ENCODE measurements at regions not wholly inside any gene's neighbourhood (a gene's known extent, or its start where the extent isn't known, plus 50 kb on each side); places are given as distances from the start of the nearest gene placed in this dataset.

DNA sequence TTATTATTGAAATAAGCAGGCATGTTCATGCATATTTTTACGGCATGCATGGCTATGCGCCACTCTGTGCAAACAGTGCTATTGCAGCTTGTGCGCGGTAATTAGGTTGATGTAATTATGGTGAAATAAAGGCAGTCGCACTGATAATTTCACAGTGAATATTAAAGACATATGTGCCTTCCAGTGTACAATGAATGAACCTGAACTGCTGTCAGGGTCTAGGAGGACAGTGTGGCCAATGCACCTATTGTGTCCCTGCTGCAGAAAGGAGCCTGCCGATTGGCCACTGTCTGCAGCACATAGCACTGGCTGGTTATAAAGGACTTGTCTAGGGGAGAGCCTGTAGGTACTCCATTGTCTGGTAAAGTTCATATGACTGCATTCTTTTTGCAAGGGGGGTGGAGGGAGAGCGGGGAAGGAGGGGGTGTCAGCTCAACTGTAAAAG, 340.4 kb downstream of the USP25 start:
- Mint-ChIP-seq H3K27me3 (no peaks in the 10 kb centered on the region), H3K27ac (no peak overlapping the region), H3K4me1 (ENCODE audit: low read depth in 2 of 2) (no peaks in the 10 kb centered on the region), H3K36me3 (ENCODE audit: insufficient read depth) (no peaks in the 10 kb centered on the region), H3K9me3 (no peaks in the 10 kb centered on the region), H3K4me3 (no peak overlapping the region)
- ATAC-seq (replicated peaks) (no peak), DNase-seq (no peak)

DNA sequence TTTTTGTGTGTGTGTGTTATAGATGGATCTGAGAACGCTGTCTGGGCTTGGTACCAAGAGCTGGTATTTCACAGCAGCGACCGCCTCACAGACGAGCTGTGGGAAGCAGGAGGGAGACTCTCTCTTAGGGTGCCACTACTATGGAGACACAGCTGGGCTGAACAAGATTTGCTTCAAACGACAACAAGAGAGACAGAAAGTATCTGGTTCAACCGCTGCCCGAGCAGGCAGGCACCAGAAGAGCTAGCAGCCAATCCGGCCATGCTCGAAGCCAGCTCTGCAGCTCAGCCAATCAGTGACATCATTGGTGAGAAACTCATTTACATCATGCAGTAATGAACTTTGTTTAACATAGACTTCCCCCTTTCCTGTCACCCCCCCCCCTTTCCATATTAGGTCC, 341.3 kb downstream of the USP25 start:
- DNase-seq = no peak
- no peaks in the 10 kb centered on the region for H3K27me3 Mint-ChIP-seq
- H3K4me1 Mint-ChIP-seq (ENCODE audit: low read depth in 2 of 2) = no peaks in the 10 kb centered on the region
- H3K9me3 Mint-ChIP-seq = no peaks in the 10 kb centered on the region
- no peak for ATAC-seq (replicated peaks)
- no peaks in the 10 kb centered on the region for H3K36me3 Mint-ChIP-seq (ENCODE audit: insufficient read depth)
- no peak overlapping the region for H3K27ac Mint-ChIP-seq
- no peak overlapping the region for H3K4me3 Mint-ChIP-seq

DNA sequence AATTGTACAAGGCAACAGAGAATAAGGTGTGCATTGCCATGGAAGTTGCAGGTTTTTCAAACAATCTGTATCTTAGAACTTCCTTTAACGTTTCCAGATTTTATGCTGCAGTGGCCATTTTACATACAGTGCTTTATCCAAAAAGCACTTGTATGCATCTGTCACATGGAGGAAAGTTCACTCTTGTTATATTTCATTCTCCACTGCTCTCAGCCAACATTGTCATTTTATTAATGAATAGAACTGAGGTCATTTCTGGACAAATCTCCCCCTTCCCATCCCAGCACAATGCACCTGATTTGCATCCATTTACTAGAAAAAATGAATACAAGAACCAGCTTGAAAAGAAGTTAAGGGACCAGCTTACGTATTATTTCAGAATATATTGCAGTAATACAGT, 342.0 kb downstream of the USP25 start:
- Mint-ChIP-seq H3K27ac (no peak overlapping the region), H3K4me3 (no peak overlapping the region), H3K4me1 (ENCODE audit: low read depth in 2 of 2) (no peaks in the 10 kb centered on the region), H3K36me3 (ENCODE audit: insufficient read depth) (no peaks in the 10 kb centered on the region), H3K9me3 (no peaks in the 10 kb centered on the region), H3K27me3 (no peaks in the 10 kb centered on the region)
- no peak for ATAC-seq (replicated peaks)
- DNase-seq = no peak

DNA sequence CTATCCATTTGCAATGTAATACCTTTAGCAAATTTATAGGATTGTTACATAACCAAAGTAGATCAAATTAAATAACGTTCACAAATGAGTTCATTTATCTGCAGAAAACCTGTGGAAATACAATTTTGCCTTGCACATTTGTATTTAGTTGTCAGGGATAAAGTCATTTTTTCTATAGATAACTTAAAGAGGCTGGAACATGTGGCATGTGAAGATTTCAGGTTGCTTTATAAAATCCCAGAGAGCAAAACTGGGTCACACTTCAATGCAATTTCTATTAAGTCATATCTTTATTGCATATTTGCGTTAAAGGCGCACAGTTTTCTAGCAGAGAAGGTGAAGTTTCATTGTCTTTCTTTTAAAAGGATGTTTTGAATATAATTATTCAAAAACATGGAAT, 342.4 kb downstream of the USP25 start:
- H3K4me3 Mint-ChIP-seq = no peak overlapping the region
- DNase-seq (no peak), ATAC-seq (replicated peaks) (no peak)
- no peaks in the 10 kb centered on the region for H3K36me3 Mint-ChIP-seq (ENCODE audit: insufficient read depth)
- H3K9me3 Mint-ChIP-seq = no peaks in the 10 kb centered on the region
- no peaks in the 10 kb centered on the region for H3K27me3 Mint-ChIP-seq
- no peak overlapping the region for H3K27ac Mint-ChIP-seq
- H3K4me1 Mint-ChIP-seq (ENCODE audit: low read depth in 2 of 2) = no peaks in the 10 kb centered on the region

DNA sequence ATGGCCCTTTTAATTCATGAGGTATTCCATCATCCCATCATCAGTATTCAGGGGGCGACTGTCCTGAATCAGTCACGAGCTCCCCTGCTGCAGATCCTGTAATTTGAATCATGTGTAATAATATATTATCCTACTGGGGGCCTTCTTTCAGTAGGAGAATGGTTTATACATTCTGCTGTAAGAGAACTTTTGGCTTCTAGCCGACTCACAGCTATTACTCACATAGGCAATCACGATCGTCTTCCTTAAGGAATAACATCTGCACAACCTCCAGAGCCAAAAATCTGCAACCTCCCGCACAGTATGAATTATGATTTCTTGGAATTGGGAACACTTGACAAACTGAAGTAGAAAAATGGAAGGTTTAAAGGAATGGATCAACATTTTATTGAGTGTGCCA, 343.0 kb downstream of the USP25 start:
- Mint-ChIP-seq H3K27me3 (no peaks in the 10 kb centered on the region), H3K4me3 (no peak overlapping the region), H3K36me3 (ENCODE audit: insufficient read depth) (no peaks in the 10 kb centered on the region), H3K9me3 (no peaks in the 10 kb centered on the region), H3K27ac (no peak overlapping the region), H3K4me1 (ENCODE audit: low read depth in 2 of 2) (no peaks in the 10 kb centered on the region)
- no peak for DNase-seq
- no peak for ATAC-seq (replicated peaks)

DNA sequence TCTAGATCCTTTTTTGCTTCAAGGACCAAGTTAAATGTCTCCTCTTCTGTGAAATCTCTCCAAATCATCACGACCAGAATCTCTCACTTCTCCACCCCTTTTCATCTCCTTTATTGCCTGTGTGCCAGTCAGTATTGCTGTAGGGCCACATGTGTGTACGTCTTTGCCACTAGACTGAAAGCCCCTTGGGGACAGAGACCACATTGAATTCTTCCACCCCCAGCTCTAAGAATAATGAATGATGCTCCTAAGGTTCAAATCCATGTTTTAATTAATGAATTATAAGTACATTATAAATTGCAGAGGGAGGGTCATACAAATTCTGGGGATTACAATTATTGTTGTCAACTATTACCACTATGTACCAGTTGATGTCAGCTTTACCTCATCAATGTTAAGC, 343.8 kb downstream of the USP25 start:
- no peak overlapping the region for H3K27ac Mint-ChIP-seq
- ATAC-seq (replicated peaks) (no peak), DNase-seq (no peak)
- no peaks in the 10 kb centered on the region for H3K4me1 Mint-ChIP-seq (ENCODE audit: low read depth in 2 of 2)
- H3K36me3 Mint-ChIP-seq (ENCODE audit: insufficient read depth) = no peaks in the 10 kb centered on the region
- no peaks in the 10 kb centered on the region for H3K9me3 Mint-ChIP-seq
- H3K4me3 Mint-ChIP-seq = no peak overlapping the region
- no peaks in the 10 kb centered on the region for H3K27me3 Mint-ChIP-seq

DNA sequence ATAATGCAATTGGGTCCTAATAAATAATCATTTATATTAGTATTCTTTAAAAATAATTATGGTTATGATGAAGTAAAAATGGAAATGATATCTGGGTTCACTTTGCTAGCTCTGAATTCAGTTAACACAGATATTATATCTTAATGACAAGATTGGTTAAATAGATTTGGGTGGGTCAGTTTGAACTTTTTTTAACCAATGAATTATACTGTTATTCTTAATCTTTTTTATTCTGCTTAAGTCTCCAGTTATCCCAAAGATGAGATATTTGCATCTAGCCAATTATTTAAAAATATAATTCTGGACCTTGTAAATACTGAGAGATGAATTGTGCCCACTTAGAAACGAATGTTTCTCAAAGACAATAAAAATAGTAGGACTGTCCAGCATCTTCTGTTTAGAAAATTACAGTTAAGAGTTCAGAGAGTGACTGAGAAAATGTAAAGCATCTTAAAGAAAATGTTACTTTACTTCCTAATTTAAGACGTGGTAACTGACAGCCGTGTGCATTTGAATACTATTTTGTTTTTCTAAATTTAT, 345.2 kb downstream of the USP25 start:
- ATAC-seq (replicated peaks) (no peak), DNase-seq (no peak)
- H3K27ac Mint-ChIP-seq = no peak overlapping the region
- H3K4me1 Mint-ChIP-seq (ENCODE audit: low read depth in 2 of 2) = no peaks in the 10 kb centered on the region
- no peaks in the 10 kb centered on the region for H3K9me3 Mint-ChIP-seq
- H3K27me3 Mint-ChIP-seq = no peaks in the 10 kb centered on the region
- no peak overlapping the region for H3K4me3 Mint-ChIP-seq
- no peaks in the 10 kb centered on the region for H3K36me3 Mint-ChIP-seq (ENCODE audit: insufficient read depth)

DNA sequence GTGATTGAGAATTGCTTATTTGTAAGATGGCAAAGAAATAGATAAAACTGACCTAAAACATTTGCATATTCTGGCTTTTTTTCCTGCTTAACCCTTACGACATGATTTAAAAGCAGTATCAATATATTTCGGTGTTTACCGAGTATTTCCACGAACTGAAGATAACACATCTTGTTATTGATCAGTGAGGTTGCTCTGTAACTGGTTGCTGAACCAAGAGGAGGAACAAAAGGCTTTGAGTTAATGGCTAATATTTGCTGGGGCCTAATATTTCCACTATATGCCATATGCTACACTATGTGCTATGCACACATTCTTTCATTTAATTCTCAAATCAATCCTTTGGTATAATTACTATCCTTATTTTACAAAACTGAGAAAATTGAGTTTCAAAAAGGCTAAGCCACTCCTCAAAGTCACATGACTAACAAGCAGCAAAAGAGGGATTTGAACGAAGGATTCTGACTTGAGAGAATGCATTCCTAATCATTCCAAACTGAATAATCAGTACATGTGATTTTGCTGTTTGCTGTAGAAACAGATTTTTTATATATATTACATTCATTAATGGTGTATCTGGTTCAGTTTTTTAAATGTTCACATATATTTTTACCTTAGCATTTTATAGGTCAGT, 346.0 kb downstream of the USP25 start:
- H3K27ac Mint-ChIP-seq = no peak overlapping the region
- H3K4me1 Mint-ChIP-seq (ENCODE audit: low read depth in 2 of 2) = no peaks in the 10 kb centered on the region
- no peak overlapping the region for H3K4me3 Mint-ChIP-seq
- no peaks in the 10 kb centered on the region for H3K36me3 Mint-ChIP-seq (ENCODE audit: insufficient read depth)
- H3K27me3 Mint-ChIP-seq = no peaks in the 10 kb centered on the region
- no peak for ATAC-seq (replicated peaks)
- DNase-seq = no peak
- no peaks in the 10 kb centered on the region for H3K9me3 Mint-ChIP-seq

DNA sequence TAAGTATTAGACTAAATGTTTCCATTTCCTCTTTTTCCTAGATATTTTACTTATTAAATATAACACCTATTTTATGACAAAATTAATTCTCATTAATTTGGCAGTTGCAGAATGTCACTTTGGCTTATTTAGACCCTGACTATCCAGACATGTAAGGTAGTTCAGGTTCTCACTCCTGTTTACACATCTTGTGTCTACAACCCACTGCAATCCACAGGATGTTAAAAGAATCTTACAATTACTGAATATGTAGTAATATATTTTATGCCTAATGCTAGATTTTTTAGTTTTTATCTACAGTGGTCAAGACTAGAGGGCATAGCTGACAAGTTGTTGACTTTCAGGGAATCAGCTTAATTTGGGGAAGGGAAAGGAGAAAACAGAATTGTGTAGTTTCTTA, 346.7 kb downstream of the USP25 start:
- H3K9me3 Mint-ChIP-seq = no peaks in the 10 kb centered on the region
- H3K4me3 Mint-ChIP-seq = no peak overlapping the region
- DNase-seq = no peak
- no peaks in the 10 kb centered on the region for H3K36me3 Mint-ChIP-seq (ENCODE audit: insufficient read depth)
- no peak for ATAC-seq (replicated peaks)
- no peaks in the 10 kb centered on the region for H3K4me1 Mint-ChIP-seq (ENCODE audit: low read depth in 2 of 2)
- H3K27ac Mint-ChIP-seq = no peak overlapping the region
- H3K27me3 Mint-ChIP-seq = no peaks in the 10 kb centered on the region

DNA sequence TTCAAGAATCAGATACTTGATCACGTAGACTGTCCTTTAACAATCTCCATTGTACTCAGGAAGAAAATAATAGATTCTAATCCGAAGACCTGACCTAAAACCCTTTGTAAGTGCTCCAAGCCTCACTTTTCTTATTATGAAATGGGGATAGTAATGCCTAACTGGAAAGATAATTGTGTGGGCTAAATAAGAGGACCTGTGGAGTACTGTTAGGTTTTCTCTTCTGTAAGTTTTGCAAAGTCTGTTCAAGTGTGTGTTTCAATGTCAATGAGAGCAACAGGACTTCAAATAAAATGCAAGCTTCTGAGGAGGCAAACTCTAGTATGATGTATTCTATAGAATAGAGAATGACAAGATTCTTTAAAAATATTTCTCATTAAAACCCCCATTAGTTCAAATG, 348.6 kb downstream of the USP25 start:
- Mint-ChIP-seq H3K9me3 (no peaks in the 10 kb centered on the region), H3K4me3 (no peak overlapping the region)

DNA sequence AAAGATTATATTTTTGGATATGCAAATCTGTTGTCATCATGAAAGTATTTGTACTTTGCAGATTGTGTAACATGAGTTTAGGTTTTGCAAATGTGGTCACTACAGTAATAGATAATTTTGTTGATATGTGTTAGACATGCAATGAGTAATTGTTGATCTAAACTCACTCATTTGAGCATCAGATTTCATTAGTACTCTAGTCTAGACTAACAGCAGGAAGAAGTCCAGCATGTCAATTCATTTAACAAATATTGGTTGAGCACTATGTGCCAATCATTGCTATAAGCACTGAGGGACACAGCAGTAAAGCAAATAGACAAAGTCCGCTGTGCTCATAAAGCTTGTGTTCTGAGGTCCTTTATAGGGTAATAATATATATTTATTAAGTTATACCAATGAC, 350.0 kb downstream of the USP25 start:
- DNase-seq (no peak), ATAC-seq (replicated peaks) (no peak)
- H3K4me1 Mint-ChIP-seq (ENCODE audit: low read depth in 2 of 2) = no peaks in the 10 kb centered on the region
- no peak overlapping the region for H3K27ac Mint-ChIP-seq
- no peak overlapping the region for H3K4me3 Mint-ChIP-seq
- no peaks in the 10 kb centered on the region for H3K27me3 Mint-ChIP-seq
- no peaks in the 10 kb centered on the region for H3K36me3 Mint-ChIP-seq (ENCODE audit: insufficient read depth)
- no peaks in the 10 kb centered on the region for H3K9me3 Mint-ChIP-seq

More for the DNA sequence above, 348.6 kb downstream of the USP25 start:
- Mint-ChIP-seq H3K27me3 (no peaks in the 10 kb centered on the region), H3K4me1 (ENCODE audit: low read depth in 2 of 2) (no peaks in the 10 kb centered on the region), H3K27ac (no peak overlapping the region), H3K36me3 (ENCODE audit: insufficient read depth) (no peaks in the 10 kb centered on the region)
- DNase-seq (no peak), ATAC-seq (replicated peaks) (no peak)

DNA sequence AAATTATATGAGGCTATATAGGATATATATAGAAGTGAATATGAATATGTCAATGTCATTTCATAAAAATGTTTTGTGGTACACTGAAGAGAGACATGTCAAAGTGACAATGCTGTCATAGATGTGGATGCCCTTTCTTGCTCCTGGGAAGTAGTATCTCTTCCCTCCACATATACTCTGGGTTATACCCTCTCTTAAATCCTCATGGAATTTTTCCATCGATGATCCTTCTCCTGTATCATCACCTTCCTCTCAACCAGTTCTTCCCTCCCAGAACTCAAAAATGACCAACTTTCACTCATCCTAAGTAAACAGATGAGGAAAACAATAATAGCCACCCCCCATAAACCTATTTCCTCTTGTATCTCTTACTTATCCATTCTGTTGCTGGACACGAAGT, 351.5 kb downstream of the USP25 start:
- no peak for ATAC-seq (replicated peaks)
- H3K36me3 Mint-ChIP-seq (ENCODE audit: insufficient read depth) = no peaks in the 10 kb centered on the region
- H3K9me3 Mint-ChIP-seq = no peaks in the 10 kb centered on the region

DNA sequence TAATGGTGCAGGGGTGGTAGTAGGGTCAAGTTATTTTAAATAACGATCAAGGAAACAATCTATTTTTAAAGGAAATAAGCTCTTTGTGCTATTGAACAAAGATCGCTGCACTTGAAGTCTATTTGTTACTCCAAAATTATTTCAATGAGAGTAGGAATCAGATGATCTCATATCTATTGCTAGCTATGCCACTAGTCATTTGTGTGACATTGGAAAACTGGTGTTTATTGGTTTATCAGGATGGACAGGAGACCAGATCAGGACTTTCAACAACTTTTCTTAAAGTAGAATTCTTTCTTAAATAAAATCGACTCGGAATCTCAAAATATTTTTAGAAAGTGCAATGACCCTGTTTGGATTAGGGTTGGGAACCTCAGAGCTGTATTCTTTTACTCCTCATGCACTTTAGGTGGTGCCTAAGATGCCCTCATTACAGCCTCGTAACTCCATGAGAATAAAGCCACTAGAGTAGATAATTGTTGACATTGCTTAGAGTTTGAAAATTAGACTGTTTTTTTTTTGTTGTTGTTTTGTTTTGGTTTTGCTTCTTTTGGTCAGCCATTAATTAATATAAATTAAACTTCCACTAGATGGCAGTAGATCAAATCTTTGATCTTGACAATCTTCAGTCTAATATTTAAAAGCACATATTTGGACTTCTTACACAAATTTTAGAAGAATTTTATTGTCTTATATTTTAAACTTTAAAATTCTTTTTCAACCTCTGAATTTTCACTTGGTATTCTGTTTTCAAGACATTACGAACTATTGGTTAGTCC, 352.4 kb downstream of the USP25 start:
- no peaks in the 10 kb centered on the region for H3K9me3 Mint-ChIP-seq
- H3K27ac Mint-ChIP-seq = no peak overlapping the region
- H3K36me3 Mint-ChIP-seq (ENCODE audit: insufficient read depth) = no peaks in the 10 kb centered on the region
- no peaks in the 10 kb centered on the region for H3K27me3 Mint-ChIP-seq
- no peak for ATAC-seq (replicated peaks)
- H3K4me1 Mint-ChIP-seq (ENCODE audit: low read depth in 2 of 2) = no peaks in the 10 kb centered on the region
- H3K4me3 Mint-ChIP-seq = no peak overlapping the region
- no peak for DNase-seq

More for the DNA sequence above, 351.5 kb downstream of the USP25 start:
- H3K4me3 Mint-ChIP-seq = no peak overlapping the region
- H3K4me1 Mint-ChIP-seq (ENCODE audit: low read depth in 2 of 2) = no peaks in the 10 kb centered on the region
- no peaks in the 10 kb centered on the region for H3K27me3 Mint-ChIP-seq
- no peak for DNase-seq
- no peak overlapping the region for H3K27ac Mint-ChIP-seq

DNA sequence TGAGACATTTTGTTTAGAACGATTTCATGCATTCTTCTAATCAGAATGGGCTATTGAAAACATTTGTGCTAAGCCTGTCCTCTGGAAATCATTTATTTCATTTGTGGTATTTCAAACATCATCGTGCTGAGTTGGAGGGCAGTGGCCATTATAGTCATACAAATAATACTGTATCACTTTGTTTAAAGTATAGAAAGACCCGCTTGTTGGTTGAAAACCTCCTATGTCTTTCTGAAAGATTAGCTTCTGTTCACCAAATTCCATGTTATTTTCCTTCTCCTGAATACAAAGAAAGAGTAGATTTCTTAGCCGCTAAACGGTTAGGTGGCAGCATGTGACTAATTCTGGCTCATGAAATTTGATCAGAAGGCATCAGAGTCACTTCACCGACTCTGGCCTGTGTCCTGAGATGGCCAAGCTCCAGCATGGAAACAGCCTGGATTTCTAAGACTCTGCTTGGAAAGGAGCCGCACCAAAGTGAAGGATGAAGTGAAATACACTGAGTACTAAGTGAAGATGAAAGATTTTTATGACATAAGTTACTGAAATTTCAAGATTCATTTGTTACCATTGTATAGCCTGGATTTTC, 355.1 kb downstream of the USP25 start:
- no peak overlapping the region for H3K27ac Mint-ChIP-seq
- DNase-seq (no peak), ATAC-seq (replicated peaks) (no peak)
- no peaks in the 10 kb centered on the region for H3K4me1 Mint-ChIP-seq (ENCODE audit: low read depth in 2 of 2)
- H3K27me3 Mint-ChIP-seq = no peaks in the 10 kb centered on the region
- H3K36me3 Mint-ChIP-seq (ENCODE audit: insufficient read depth) = no peaks in the 10 kb centered on the region
- H3K4me3 Mint-ChIP-seq = no peak overlapping the region
- H3K9me3 Mint-ChIP-seq = no peaks in the 10 kb centered on the region

Data from effector memory CD8-positive, alpha-beta T cell (primary cell).